Chondrocyte (in vitro differentiated cells): ENCODE measurements at regions not wholly inside any gene's neighbourhood (a gene's known extent, or its start where the extent isn't known, plus 50 kb on each side); places are given as distances from the start of the nearest gene placed in this dataset.

ENCODE experiments used
- DNase-seq: peaks from one replicate; pipeline ENCODE4 v3.0.0; 2021; ENCODE audit warnings: mixed read lengths, low spot score
- H3K27ac Mint-ChIP-seq: one replicate; pipeline ENCODE4 v1.8.0; 2021; ENCODE audit warnings: mild to moderate bottlenecking, moderate library complexity, mixed read lengths; ENCODE audit not compliant: unreplicated experiment
- H3K27me3 Mint-ChIP-seq: 2 replicates; pipeline ENCODE4 v1.8.0; 2021; ENCODE audit warnings: low read depth, mixed read lengths
- H3K36me3 Mint-ChIP-seq: 2 replicates; pipeline ENCODE4 v1.8.0; 2021; ENCODE audit warnings: low read depth, mixed read lengths
- H3K4me1 Mint-ChIP-seq: 2 replicates; pipeline ENCODE4 v1.8.0; 2021; ENCODE audit warnings: low read depth, mild to moderate bottlenecking, mixed read lengths
- H3K4me3 Mint-ChIP-seq: one replicate; pipeline ENCODE4 v1.8.0; 2021; ENCODE audit warnings: mild to moderate bottlenecking, moderate library complexity, mixed read lengths; ENCODE audit not compliant: unreplicated experiment
- H3K9me3 Mint-ChIP-seq: 2 replicates; pipeline ENCODE4 v1.8.0; 2021; ENCODE audit warnings: low read depth, mixed read lengths
- CTCF ChIP-seq: fragments of 200-600 bp; sonication (generic); IDR thresholded peaks from 2 replicates; pipeline ENCODE4 v1.5.0; 2021; ENCODE audit warnings: antibody characterized with exemption, mild to moderate bottlenecking, moderate library complexity

GRCh38 chr3:180092889-180093288, 56.2 kb upstream of the PEX5L start:
- Mint-ChIP-seq H3K4me3 (no peak overlapping the region), H3K27me3 (no peaks in the 10 kb centered on the region), H3K4me1 (no peaks in the 10 kb centered on the region), H3K27ac (no peak overlapping the region), H3K9me3 (peaks cover 8% of the 10 kb centered on the region), H3K36me3 (no peaks in the 10 kb centered on the region)
- no peak for DNase-seq
- no peak for TF ChIP-seq CTCF

GRCh38 chr3:180093535-180093934, 56.8 kb upstream of the PEX5L start:
- Mint-ChIP-seq H3K4me3 (no peak overlapping the region), H3K27me3 (no peaks in the 10 kb centered on the region), H3K36me3 (no peaks in the 10 kb centered on the region), H3K27ac (no peak overlapping the region), H3K9me3 (peaks cover 7% of the 10 kb centered on the region), H3K4me1 (no peaks in the 10 kb centered on the region)
- no peak for DNase-seq
- TF ChIP-seq CTCF, result no peak

DNA sequence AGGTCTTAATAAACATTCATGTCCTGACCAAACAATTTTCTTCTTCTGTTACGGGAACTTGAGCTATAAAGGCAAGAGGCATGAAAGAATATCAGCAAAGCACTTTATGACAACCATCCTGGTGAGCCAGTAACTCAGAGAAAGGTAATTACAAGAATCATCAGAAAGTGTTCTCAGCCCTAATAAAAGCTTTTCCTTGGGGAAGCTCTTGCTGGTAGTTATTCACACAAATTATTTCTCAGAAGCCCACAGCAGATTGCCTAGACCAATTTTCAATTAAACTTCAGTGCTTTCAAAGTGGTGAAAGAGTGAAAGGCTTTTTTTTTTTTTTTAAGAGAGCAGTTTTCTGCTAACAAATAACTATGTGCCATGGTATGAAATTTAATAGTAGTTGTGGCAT, 60.9 kb upstream of the PEX5L start:
- Mint-ChIP-seq H3K4me3 (no peak overlapping the region), H3K36me3 (no peaks in the 10 kb centered on the region)

DNA sequence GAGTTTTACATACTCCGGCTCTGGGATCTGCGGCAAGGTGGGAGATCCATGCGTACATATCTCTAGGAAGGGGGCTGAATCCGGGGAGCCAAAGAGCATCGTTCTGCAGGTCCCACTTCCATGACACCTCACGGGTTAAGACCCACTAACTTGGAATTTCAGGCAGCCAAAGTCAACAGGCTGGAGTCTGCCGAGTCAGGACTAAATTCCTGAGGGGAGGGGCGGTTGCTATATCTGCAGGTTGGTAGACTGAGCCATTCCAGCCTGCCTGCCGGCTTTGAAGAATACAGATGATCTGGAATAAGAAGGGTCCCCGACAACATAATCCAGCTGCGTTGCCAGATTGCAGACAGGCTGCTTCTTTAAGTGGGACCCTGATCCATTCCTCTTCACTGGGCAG, 65.4 kb upstream of the PEX5L start:
- no peak for TF ChIP-seq CTCF

More for the DNA sequence above, 60.9 kb upstream of the PEX5L start:
- TF ChIP-seq CTCF, result no peak
- no peak for DNase-seq
- Mint-ChIP-seq H3K27ac (no peak overlapping the region), H3K4me1 (no peaks in the 10 kb centered on the region), H3K9me3 (no peaks in the 10 kb centered on the region), H3K27me3 (no peaks in the 10 kb centered on the region)

DNA sequence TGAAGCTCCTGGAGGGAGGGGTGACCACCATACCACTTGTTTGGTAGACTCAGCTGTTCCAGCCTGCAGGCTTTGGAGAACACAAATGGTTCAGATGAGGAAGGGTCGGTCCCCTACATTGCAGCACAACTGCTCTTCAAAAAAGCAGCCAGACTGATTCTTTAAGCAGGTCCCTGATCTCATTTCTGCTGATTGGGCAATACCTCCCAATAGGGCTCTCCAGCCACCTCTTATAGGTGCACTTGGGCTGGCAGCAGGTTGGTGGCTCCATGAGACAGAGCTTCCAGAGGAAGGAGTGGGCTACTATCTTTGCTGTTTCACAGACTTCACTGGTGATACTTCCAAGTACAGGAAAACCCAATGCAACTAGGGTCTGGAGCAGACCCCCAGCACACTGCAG, 65.9 kb upstream of the PEX5L start:
- TF ChIP-seq CTCF, result no peak
- Mint-ChIP-seq H3K27ac (no peak overlapping the region), H3K36me3 (peaks cover 1% of the 10 kb centered on the region), H3K4me3 (no peak overlapping the region), H3K4me1 (no peaks in the 10 kb centered on the region), H3K27me3 (peaks cover 3% of the 10 kb centered on the region), H3K9me3 (no peaks in the 10 kb centered on the region)
- DNase-seq, result no peak

More for the DNA sequence above, 65.4 kb upstream of the PEX5L start:
- no peaks in the 10 kb centered on the region for H3K9me3 Mint-ChIP-seq
- H3K4me1 Mint-ChIP-seq, result no peaks in the 10 kb centered on the region
- peak; percentile 52 for DNase-seq
- H3K27me3 Mint-ChIP-seq, result peaks cover 3% of the 10 kb centered on the region
- no peak overlapping the region for H3K4me3 Mint-ChIP-seq
- peaks cover 1% of the 10 kb centered on the region for H3K36me3 Mint-ChIP-seq
- no peak overlapping the region for H3K27ac Mint-ChIP-seq
